ENCODE measurements at regions not wholly inside any gene's neighbourhood (a gene's known extent, or its start where the extent isn't known, plus 50 kb on each side); places are given as distances from the start of the nearest gene placed in this dataset.

- TF ChIP-seq ZNF704 (tag by site-specific recombination; IDR thresholded peaks at IDR 0.05): no peak
- TF ChIP-seq, protein P1, sequence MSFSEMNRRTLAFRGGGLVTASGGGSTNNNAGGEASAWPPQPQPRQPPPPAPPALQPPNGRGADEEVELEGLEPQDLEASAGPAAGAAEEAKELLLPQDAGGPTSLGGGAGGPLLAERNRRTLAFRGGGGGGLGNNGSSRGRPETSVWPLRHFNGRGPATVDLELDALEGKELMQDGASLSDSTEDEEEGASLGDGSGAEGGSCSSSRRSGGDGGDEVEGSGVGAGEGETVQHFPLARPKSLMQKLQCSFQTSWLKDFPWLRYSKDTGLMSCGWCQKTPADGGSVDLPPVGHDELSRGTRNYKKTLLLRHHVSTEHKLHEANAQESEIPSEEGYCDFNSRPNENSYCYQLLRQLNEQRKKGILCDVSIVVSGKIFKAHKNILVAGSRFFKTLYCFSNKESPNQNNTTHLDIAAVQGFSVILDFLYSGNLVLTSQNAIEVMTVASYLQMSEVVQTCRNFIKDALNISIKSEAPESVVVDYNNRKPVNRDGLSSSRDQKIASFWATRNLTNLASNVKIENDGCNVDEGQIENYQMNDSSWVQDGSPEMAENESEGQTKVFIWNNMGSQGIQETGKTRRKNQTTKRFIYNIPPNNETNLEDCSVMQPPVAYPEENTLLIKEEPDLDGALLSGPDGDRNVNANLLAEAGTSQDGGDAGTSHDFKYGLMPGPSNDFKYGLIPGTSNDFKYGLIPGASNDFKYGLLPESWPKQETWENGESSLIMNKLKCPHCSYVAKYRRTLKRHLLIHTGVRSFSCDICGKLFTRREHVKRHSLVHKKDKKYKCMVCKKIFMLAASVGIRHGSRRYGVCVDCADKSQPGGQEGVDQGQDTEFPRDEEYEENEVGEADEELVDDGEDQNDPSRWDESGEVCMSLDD (tag by site-specific recombination; IDR thresholded peaks at IDR 0.05): no peak
- TF ChIP-seq ZNF514 (tag by site-specific recombination; IDR thresholded peaks at IDR 0.05): no peak
- TF ChIP-seq PRDM6 (tag by site-specific recombination; IDR thresholded peaks at IDR 0.05): no peak
- no peak for TF ChIP-seq ZNF585B (tag by site-specific recombination; IDR thresholded peaks at IDR 0.05)
- TF ChIP-seq, protein P2, sequence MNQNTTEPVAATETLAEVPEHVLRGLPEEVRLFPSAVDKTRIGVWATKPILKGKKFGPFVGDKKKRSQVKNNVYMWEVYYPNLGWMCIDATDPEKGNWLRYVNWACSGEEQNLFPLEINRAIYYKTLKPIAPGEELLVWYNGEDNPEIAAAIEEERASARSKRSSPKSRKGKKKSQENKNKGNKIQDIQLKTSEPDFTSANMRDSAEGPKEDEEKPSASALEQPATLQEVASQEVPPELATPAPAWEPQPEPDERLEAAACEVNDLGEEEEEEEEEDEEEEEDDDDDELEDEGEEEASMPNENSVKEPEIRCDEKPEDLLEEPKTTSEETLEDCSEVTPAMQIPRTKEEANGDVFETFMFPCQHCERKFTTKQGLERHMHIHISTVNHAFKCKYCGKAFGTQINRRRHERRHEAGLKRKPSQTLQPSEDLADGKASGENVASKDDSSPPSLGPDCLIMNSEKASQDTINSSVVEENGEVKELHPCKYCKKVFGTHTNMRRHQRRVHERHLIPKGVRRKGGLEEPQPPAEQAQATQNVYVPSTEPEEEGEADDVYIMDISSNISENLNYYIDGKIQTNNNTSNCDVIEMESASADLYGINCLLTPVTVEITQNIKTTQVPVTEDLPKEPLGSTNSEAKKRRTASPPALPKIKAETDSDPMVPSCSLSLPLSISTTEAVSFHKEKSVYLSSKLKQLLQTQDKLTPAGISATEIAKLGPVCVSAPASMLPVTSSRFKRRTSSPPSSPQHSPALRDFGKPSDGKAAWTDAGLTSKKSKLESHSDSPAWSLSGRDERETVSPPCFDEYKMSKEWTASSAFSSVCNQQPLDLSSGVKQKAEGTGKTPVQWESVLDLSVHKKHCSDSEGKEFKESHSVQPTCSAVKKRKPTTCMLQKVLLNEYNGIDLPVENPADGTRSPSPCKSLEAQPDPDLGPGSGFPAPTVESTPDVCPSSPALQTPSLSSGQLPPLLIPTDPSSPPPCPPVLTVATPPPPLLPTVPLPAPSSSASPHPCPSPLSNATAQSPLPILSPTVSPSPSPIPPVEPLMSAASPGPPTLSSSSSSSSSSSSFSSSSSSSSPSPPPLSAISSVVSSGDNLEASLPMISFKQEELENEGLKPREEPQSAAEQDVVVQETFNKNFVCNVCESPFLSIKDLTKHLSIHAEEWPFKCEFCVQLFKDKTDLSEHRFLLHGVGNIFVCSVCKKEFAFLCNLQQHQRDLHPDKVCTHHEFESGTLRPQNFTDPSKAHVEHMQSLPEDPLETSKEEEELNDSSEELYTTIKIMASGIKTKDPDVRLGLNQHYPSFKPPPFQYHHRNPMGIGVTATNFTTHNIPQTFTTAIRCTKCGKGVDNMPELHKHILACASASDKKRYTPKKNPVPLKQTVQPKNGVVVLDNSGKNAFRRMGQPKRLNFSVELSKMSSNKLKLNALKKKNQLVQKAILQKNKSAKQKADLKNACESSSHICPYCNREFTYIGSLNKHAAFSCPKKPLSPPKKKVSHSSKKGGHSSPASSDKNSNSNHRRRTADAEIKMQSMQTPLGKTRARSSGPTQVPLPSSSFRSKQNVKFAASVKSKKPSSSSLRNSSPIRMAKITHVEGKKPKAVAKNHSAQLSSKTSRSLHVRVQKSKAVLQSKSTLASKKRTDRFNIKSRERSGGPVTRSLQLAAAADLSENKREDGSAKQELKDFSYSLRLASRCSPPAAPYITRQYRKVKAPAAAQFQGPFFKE (tag by site-specific recombination; IDR thresholded peaks at IDR 0.05; ENCODE audit: borderline replicate concordance): no peak
- TF ChIP-seq ZNF239 (tag by site-specific recombination; IDR thresholded peaks at IDR 0.05): no peak
- TF ChIP-seq ZNF629 (tag by site-specific recombination; IDR thresholded peaks at IDR 0.05): no peak
Measured at GRCh38 chr2:17182399-17182798, 335.8 kb downstream of the RAD51AP2 start (continued).

DNA sequence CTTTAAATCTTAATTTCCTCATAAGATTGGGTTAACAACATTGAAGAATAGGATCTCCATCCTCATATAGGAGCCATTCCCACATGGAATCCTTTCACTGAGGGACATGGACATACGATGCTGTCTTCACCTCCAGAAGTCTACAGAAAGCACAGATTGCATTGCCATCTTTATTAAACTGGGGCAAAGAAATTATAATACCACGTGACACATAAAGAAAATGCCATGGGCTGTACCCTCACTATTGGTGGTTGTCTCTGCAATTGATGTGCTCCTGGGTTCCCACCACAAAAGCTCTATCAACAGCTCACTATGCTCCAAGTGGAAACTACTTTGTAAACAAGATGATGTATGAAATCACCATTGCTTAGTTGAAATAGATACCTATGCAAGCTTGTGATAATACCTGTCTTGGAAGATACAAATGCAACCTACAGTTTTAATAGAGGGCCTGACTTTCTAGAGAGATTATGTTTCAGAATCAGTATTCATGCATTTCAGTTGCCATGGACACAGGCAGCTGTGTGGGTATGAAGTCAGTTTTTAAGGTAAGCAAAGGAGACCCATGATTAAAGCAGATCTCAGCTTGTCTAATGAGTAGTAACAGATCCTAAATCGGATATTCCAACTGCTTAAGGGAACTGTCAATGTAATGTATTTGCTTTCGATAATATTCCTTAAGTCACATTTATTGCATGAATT is 337.0 kb downstream of the RAD51AP2 start:
- Histone ChIP-seq H3K4me3 (ENCODE audit: low read depth, low read length) (no peak overlapping the region), H3K9me3 (ENCODE audit: control insufficient read depth, insufficient read depth, low read depth, low read length) (no peaks in the 10 kb centered on the region), H3K4me1 (ENCODE audit: control insufficient read depth, insufficient read depth, low read length) (no peaks in the 10 kb centered on the region), H3K27ac (ENCODE audit: extremely low read depth, low read depth, low read length) (no peak overlapping the region), H3K36me3 (ENCODE audit: control insufficient read depth in 2 of 2, insufficient read depth in 1 of 2, low read length in 2 of 2) (no peaks in the 10 kb centered on the region)
- ChIA-PET POLR2A (no interaction called here), CTCF (interaction anchor here (0.6 to 1.5 kb wide), 2 partner anchors 10 to 403 kb away, joined by 3 to 5 read pairs; no protein-coding TSS in a partner anchor)
- no peak for TF ChIP-seq ZNF843 (tag by site-specific recombination; IDR thresholded peaks at IDR 0.05)
- TF ChIP-seq ZNF248 (tag by site-specific recombination; IDR thresholded peaks at IDR 0.05): no peak
- no peak for TF ChIP-seq BCL11A (tag by site-specific recombination; IDR thresholded peaks at IDR 0.05; ENCODE audit: low read depth)
- TF ChIP-seq ZNF658 (tag by site-specific recombination; IDR thresholded peaks at IDR 0.05): no peak
- no peak for TF ChIP-seq ZNF10 (tag by site-specific recombination; IDR thresholded peaks at IDR 0.05)
- TF ChIP-seq ZNF704 (tag by site-specific recombination; IDR thresholded peaks at IDR 0.05): no peak
- TF ChIP-seq ZNF837 (tag by site-specific recombination; IDR thresholded peaks at IDR 0.05): no peak
- no peak for TF ChIP-seq ZEB2 (tag by site-specific recombination; IDR thresholded peaks at IDR 0.05)
- TF ChIP-seq ZNF274 (IDR thresholded peaks at IDR 0.05; ENCODE audit: low read length): no peak
- TF ChIP-seq ZNF274 (tag by site-specific recombination; IDR thresholded peaks at IDR 0.05; ENCODE audit: borderline replicate concordance): no peak
- no peak for TF ChIP-seq ZNF530 (tag by site-specific recombination; IDR thresholded peaks at IDR 0.05; ENCODE audit: low read depth)
- no peak for TF ChIP-seq ZNF621 (tag by site-specific recombination; IDR thresholded peaks at IDR 0.05)
- no peak for TF ChIP-seq ZNF501 (tag by site-specific recombination; IDR thresholded peaks at IDR 0.05)
- no peak for TF ChIP-seq ZNF423 (tag by site-specific recombination; IDR thresholded peaks at IDR 0.05)
- TF ChIP-seq ZNF138 (tag by site-specific recombination; IDR thresholded peaks at IDR 0.05; ENCODE audit: borderline replicate concordance): no peak
